ENCODE measurements at regions not wholly inside any gene's neighbourhood (a gene's known extent, or its start where the extent isn't known, plus 50 kb on each side); places are given as distances from the start of the nearest gene placed in this dataset.

DNA sequence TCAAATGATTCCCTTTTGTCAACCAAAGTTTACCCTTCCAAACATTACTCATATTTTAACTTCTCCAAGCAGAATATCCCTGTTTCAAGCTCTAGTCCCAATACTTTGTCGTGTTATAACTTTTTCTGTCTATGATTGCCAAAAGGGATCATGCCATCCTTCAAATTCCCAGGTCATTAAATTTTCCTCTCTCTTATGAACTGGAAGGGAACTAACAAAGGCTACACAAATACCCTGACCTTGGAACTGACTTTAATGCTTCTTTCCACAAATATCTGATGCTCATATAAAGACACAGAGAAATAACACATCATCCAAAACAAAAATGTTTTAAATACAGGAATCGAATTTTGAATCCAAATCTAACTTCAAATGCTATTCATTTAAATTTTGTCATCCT, 1352.7 kb downstream of the CDH11 start:
- TF ChIP-seq, protein P1, sequence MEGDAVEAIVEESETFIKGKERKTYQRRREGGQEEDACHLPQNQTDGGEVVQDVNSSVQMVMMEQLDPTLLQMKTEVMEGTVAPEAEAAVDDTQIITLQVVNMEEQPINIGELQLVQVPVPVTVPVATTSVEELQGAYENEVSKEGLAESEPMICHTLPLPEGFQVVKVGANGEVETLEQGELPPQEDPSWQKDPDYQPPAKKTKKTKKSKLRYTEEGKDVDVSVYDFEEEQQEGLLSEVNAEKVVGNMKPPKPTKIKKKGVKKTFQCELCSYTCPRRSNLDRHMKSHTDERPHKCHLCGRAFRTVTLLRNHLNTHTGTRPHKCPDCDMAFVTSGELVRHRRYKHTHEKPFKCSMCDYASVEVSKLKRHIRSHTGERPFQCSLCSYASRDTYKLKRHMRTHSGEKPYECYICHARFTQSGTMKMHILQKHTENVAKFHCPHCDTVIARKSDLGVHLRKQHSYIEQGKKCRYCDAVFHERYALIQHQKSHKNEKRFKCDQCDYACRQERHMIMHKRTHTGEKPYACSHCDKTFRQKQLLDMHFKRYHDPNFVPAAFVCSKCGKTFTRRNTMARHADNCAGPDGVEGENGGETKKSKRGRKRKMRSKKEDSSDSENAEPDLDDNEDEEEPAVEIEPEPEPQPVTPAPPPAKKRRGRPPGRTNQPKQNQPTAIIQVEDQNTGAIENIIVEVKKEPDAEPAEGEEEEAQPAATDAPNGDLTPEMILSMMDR (optimal IDR thresholded peaks at IDR 0.05 in 1 of 3, IDR thresholded peaks at IDR 0.05 in 1 of 3, conservative IDR thresholded peaks at IDR 0.05 in 1 of 3; ENCODE audit: extremely low read depth in 1 of 3, insufficient read depth in 2 of 3, low read length in 3 of 3): no peak
- TF ChIP-seq EZH2 (IDR thresholded peaks at IDR 0.05; ENCODE audit: low read length): no peak

All from keratinocyte (primary cell).